SK-N-SH treated with all-trans-retinoic acid at 6 μM for 48 hours (cell line): ENCODE measurements at regions not wholly inside any gene's neighbourhood (a gene's known extent, or its start where the extent isn't known, plus 50 kb on each side); places are given as distances from the start of the nearest gene placed in this dataset.

ENCODE experiments used
- ATAC-seq: fragments of 200-7000 bp; cut with Tn5 transposase; 3 replicates; pipeline ENCODE4 v1.9.1; 2020; ENCODE audit warnings: mild to moderate bottlenecking, moderate library complexity
- ARNTL ChIP-seq: fragments of 450-650 bp; formaldehyde crosslinking; IDR thresholded peaks from 2 replicates; pipeline ENCODE4 v1.5.0; 2020; ENCODE audit warnings: low read depth, mild to moderate bottlenecking, moderate library complexity, borderline replicate concordance
- BACH2 ChIP-seq: fragments of 250-450 bp; sonication (Bioruptor Pico); IDR thresholded peaks from 2 replicates; pipeline ENCODE4 v1.9.0; 2021; ENCODE audit warnings: mild to moderate bottlenecking, borderline replicate concordance
- CREB5 ChIP-seq: fragments of 250-450 bp; sonication (Bioruptor Pico); IDR thresholded peaks from 2 replicates; pipeline ENCODE4 v1.5.1; 2020; ENCODE audit warnings: low read depth, mild to moderate bottlenecking, moderate library complexity
- CSDC2 ChIP-seq: fragments of 250-450 bp; sonication (Bioruptor Pico); IDR thresholded peaks from 2 replicates; pipeline ENCODE4 v1.5.0; 2020; ENCODE audit warnings: mild to moderate bottlenecking, moderate library complexity
- CSRNP3 ChIP-seq: fragments of 250-450 bp; sonication (Bioruptor Pico); IDR thresholded peaks from 2 replicates; pipeline ENCODE4 v1.5.1; 2021; ENCODE audit warnings: mild to moderate bottlenecking, moderate library complexity
- ESRRG ChIP-seq: fragments of 250-450 bp; sonication (Bioruptor Pico); IDR thresholded peaks from 2 replicates; pipeline ENCODE4 v1.6.1; 2021; ENCODE audit warnings: mild to moderate bottlenecking
- GLIS3 ChIP-seq: fragments of 250-450 bp; sonication (Bioruptor Pico); IDR thresholded peaks from 2 replicates; pipeline ENCODE4 v1.5.0; 2020; ENCODE audit warnings: mild to moderate bottlenecking, moderate library complexity
- ISL1 ChIP-seq: fragments of 250-450 bp; sonication (Bioruptor Pico); IDR thresholded peaks from 2 replicates; pipeline ENCODE4 v2.1.2; 2022; ENCODE audit warnings: mild to moderate bottlenecking, moderate library complexity
- PATZ1 ChIP-seq: fragments of 250-450 bp; sonication (Bioruptor Pico); IDR thresholded peaks from 2 replicates; pipeline ENCODE4 v1.8.0; 2020; ENCODE audit warnings: mild to moderate bottlenecking, moderate library complexity, borderline replicate concordance
- PPARA ChIP-seq: fragments of 250-450 bp; sonication (Bioruptor Pico); IDR thresholded peaks from 2 replicates; pipeline ENCODE4 v1.5.0; 2020; ENCODE audit warnings: mild to moderate bottlenecking, borderline replicate concordance
- RARB ChIP-seq: fragments of 250-450 bp; sonication (Bioruptor Pico); IDR thresholded peaks from 2 replicates; pipeline ENCODE4 v1.8.0; 2021; ENCODE audit warnings: mild to moderate bottlenecking, moderate library complexity
- SNAI2 ChIP-seq: fragments of 250-450 bp; sonication (Bioruptor Pico); IDR thresholded peaks from 2 replicates; pipeline ENCODE4 v1.5.0; 2020; ENCODE audit warnings: mild to moderate bottlenecking, moderate library complexity
- TCF4 ChIP-seq: fragments of 250-450 bp; sonication (Bioruptor Pico); IDR thresholded peaks from 2 replicates; pipeline ENCODE4 v1.8.0; 2021; ENCODE audit warnings: mild to moderate bottlenecking, moderate library complexity, borderline replicate concordance
- TOX ChIP-seq: fragments of 250-450 bp; sonication (Bioruptor Pico); IDR thresholded peaks from 2 replicates; pipeline ENCODE4 v1.8.0; 2021; ENCODE audit warnings: mild to moderate bottlenecking, moderate library complexity, borderline replicate concordance
- TSHZ2 ChIP-seq: fragments of 250-450 bp; sonication (Bioruptor Pico); IDR thresholded peaks from 2 replicates; pipeline ENCODE4 v1.5.0; 2020; ENCODE audit warnings: mild to moderate bottlenecking, moderate library complexity
- ZC3H10 ChIP-seq: fragments of 250-450 bp; sonication (Bioruptor Pico); IDR thresholded peaks from 2 replicates; pipeline ENCODE4 v1.5.1; 2021; ENCODE audit warnings: mild to moderate bottlenecking, moderate library complexity
- ZFP3 ChIP-seq: fragments of 250-450 bp; sonication (Bioruptor Pico); IDR thresholded peaks from 2 replicates; pipeline ENCODE4 v1.5.0; 2020; ENCODE audit warnings: mild to moderate bottlenecking, moderate library complexity
- ZFP30 ChIP-seq: fragments of 450-650 bp; formaldehyde crosslinking; IDR thresholded peaks from 2 replicates; pipeline ENCODE4 v1.5.0; 2022; ENCODE audit warnings: mild to moderate bottlenecking, moderate library complexity
- ZNF565 ChIP-seq: fragments of 450-650 bp; formaldehyde crosslinking; conservative IDR thresholded peaks from 2 replicates; pipeline ENCODE4 v1.5.0; 2020; ENCODE audit warnings: low read depth, mild to moderate bottlenecking, moderate library complexity
- TF ChIP-seq, protein P1 (sequence below): fragments of 250-450 bp; sonication (Bioruptor Pico); IDR thresholded peaks from 2 replicates; pipeline ENCODE4 v1.8.0; 2021; ENCODE audit warnings: low read depth, mild to moderate bottlenecking, moderate library complexity, borderline replicate concordance

DNA sequence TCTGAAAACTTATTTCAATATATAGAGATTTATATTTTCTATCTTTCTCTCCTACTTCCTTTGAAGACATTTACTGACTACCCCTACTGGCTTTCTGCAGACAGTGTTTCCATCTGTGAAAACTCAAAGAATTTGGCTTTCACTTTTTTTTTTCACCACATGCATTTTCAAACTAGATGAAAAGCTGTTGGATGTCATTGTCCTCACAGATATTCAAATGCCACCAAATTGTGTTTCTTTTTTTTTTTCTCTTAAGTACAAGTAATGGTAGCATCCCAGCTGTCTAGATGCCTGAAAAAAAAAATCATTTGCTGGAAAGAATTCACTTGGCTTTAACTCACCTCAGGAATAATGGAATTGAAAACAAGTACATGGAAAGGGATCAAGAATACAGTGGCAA, 2258.6 kb upstream of the ACO1 start:
- no peak for ATAC-seq
- TF ChIP-seq ARNTL (no peak), ZC3H10 (no peak), CREB5 (CRISPR knock-in tag) (no peak), BACH2 (CRISPR knock-in tag) (no peak), TSHZ2 (CRISPR knock-in tag) (no peak)
- TF ChIP-seq, protein P1, sequence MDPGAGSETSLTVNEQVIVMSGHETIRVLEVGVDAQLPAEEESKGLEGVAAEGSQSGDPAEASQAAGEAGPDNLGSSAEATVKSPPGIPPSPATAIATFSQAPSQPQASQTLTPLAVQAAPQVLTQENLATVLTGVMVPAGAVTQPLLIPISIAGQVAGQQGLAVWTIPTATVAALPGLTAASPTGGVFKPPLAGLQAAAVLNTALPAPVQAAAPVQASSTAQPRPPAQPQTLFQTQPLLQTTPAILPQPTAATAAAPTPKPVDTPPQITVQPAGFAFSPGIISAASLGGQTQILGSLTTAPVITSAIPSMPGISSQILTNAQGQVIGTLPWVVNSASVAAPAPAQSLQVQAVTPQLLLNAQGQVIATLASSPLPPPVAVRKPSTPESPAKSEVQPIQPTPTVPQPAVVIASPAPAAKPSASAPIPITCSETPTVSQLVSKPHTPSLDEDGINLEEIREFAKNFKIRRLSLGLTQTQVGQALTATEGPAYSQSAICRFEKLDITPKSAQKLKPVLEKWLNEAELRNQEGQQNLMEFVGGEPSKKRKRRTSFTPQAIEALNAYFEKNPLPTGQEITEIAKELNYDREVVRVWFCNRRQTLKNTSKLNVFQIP (CRISPR knock-in tag) = no peak
- TF ChIP-seq, all 23 proteins: peak for 0

DNA sequence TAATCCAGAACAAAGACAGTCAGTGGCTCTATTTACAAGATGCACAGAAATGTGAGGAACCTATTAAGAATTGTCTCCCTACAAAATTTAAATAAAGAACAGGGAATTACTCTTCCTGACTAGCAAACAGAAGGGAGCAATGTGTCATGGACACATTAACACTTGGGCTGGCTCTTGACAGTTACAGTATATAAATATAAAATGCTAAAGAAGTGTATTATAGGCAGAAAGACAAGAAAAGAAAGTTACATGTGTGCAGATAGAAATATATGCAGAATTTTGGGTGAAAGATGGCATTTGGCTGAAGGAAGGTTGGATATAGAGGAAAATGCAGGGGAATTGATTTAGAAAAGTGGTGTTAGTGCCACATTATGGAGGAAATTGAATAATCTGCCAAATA, 2257.1 kb upstream of the ACO1 start:
- no peak for TF ChIP-seq TCF4 (CRISPR knock-in tag)
- no peak for TF ChIP-seq BACH2 (CRISPR knock-in tag)
- TF ChIP-seq, protein P1 (CRISPR knock-in tag) = no peak
- no peak for TF ChIP-seq CREB5 (CRISPR knock-in tag)
- no peak for TF ChIP-seq SNAI2 (CRISPR knock-in tag)
- no peak for TF ChIP-seq GLIS3
- TF ChIP-seq CSDC2 = no peak
- no peak for TF ChIP-seq PPARA (CRISPR knock-in tag)
- TF ChIP-seq TOX (CRISPR knock-in tag) = no peak
- TF ChIP-seq ARNTL = no peak
- TF ChIP-seq CSRNP3 (CRISPR knock-in tag) = no peak
- ATAC-seq = no peak

GRCh38 chr9:30140407-30140806, 2244.0 kb upstream of the ACO1 start:
- ATAC-seq = no peak
- TF ChIP-seq CREB5 (CRISPR knock-in tag) (no peak), ESRRG (CRISPR knock-in tag) (no peak), ZC3H10 (no peak), RARB (CRISPR knock-in tag) (no peak), PATZ1 (CRISPR knock-in tag) (no peak), ZNF565 (CRISPR knock-in tag) (no peak), SNAI2 (CRISPR knock-in tag) (no peak), BACH2 (CRISPR knock-in tag) (no peak), ISL1 (CRISPR knock-in tag) (no peak), PPARA (CRISPR knock-in tag) (no peak), TOX (CRISPR knock-in tag) (no peak), GLIS3 (no peak), CSDC2 (no peak), ZFP30 (CRISPR knock-in tag) (no peak), ARNTL (no peak), ZFP3 (CRISPR knock-in tag) (no peak)
- TF ChIP-seq, protein P1 (CRISPR knock-in tag) = no peak
